SJCRH30 (cell line): ENCODE measurements at regions not wholly inside any gene's neighbourhood (a gene's known extent, or its start where the extent isn't known, plus 50 kb on each side); places are given as distances from the start of the nearest gene placed in this dataset.
A peak's percentile ranks its signal among the peaks of the same experiment; 100 is the strongest.

ENCODE experiments used
- DNase-seq, 2 experiments: peaks; one replicate each; pipeline ENCODE4 v3.0.0-alpha.2; 2015 to 2020
- H3K27ac ChIP-seq: fragments of 250-450 bp; sonication (Bioruptor Pico); 2 replicates; pipeline ENCODE4 v1.5.1; 2020; ENCODE audit warnings: mild to moderate bottlenecking, moderate library complexity
- H3K27me3 ChIP-seq: fragments of 250-450 bp; sonication (Bioruptor Pico); 2 replicates; pipeline ENCODE4 v1.5.1; 2020; ENCODE audit warnings: mild to moderate bottlenecking, moderate library complexity
- H3K36me3 ChIP-seq: fragments of 250-450 bp; sonication (Bioruptor Pico); 2 replicates; pipeline ENCODE4 v1.5.1; 2020; ENCODE audit warnings: mild to moderate bottlenecking, moderate library complexity
- H3K4me1 ChIP-seq: fragments of 250-450 bp; sonication (Bioruptor Pico); 2 replicates; pipeline ENCODE4 v1.5.1; 2020; ENCODE audit warnings: mild to moderate bottlenecking, moderate library complexity
- H3K4me3 ChIP-seq: fragments of 250-450 bp; sonication (Bioruptor Pico); 2 replicates; pipeline ENCODE4 v1.5.1; 2020; ENCODE audit warnings: mild to moderate bottlenecking, moderate library complexity
- H3K9me3 ChIP-seq: fragments of 250-450 bp; sonication (Bioruptor Pico); replicated peaks from 2 replicates; pipeline ENCODE4 v1.5.1; 2020; ENCODE audit warnings: mild to moderate bottlenecking, moderate library complexity

GRCh38 chr16:86991679-86992078 is 325.5 kb downstream of the C16orf95 start:
- DNase-seq = peak; percentile 43 to 61
- Histone ChIP-seq H3K4me1 (peaks cover 27% of the 10 kb centered on the region), H3K27ac (peak overlapping the region; percentile 18; the same call in 1 of the 2 replicates), H3K9me3 (no peaks in the 10 kb centered on the region), H3K36me3 (no peaks in the 10 kb centered on the region), H3K27me3 (no peaks in the 10 kb centered on the region), H3K4me3 (no peak overlapping the region)

GRCh38 chr16:86992587-86992986 is 324.6 kb downstream of the C16orf95 start:
- no peaks in the 10 kb centered on the region for H3K9me3 ChIP-seq
- no peak overlapping the region for H3K27ac ChIP-seq
- H3K4me3 ChIP-seq = no peak overlapping the region
- H3K27me3 ChIP-seq = no peaks in the 10 kb centered on the region
- H3K36me3 ChIP-seq = no peaks in the 10 kb centered on the region
- no peak for DNase-seq
- peaks cover 27% of the 10 kb centered on the region for H3K4me1 ChIP-seq

GRCh38 chr16:86993426-86994110 is 323.6 kb downstream of the C16orf95 start:
- Histone ChIP-seq H3K36me3 (no peaks in the 10 kb centered on the region), H3K4me1 (peaks cover 27% of the 10 kb centered on the region), H3K27ac (no peak overlapping the region), H3K27me3 (no peaks in the 10 kb centered on the region), H3K4me3 (no peak overlapping the region), H3K9me3 (no peaks in the 10 kb centered on the region)
- no peak for DNase-seq

GRCh38 chr16:86994215-86994614 is 323.0 kb downstream of the C16orf95 start:
- Histone ChIP-seq H3K4me1 (peaks cover 24% of the 10 kb centered on the region), H3K4me3 (no peak overlapping the region), H3K9me3 (no peaks in the 10 kb centered on the region), H3K27ac (peak overlapping the region; percentile 50), H3K27me3 (no peaks in the 10 kb centered on the region), H3K36me3 (no peaks in the 10 kb centered on the region)
- DNase-seq = no peak

- peaks cover 24% of the 10 kb centered on the region for H3K4me1 ChIP-seq
- peak; percentile 61 to 69 for DNase-seq
- no peaks in the 10 kb centered on the region for H3K27me3 ChIP-seq
- no peaks in the 10 kb centered on the region for H3K9me3 ChIP-seq
- peak overlapping the region; percentile 50 for H3K27ac ChIP-seq
- H3K4me3 ChIP-seq = peak overlapping the region; percentile 34
- H3K36me3 ChIP-seq = no peaks in the 10 kb centered on the region
Measured at GRCh38 chr16:86994651-86995171, 322.5 kb downstream of the C16orf95 start.

- Histone ChIP-seq H3K4me3 (no peak overlapping the region), H3K27me3 (no peaks in the 10 kb centered on the region), H3K36me3 (no peaks in the 10 kb centered on the region), H3K4me1 (peaks cover 24% of the 10 kb centered on the region), H3K27ac (no peak overlapping the region; the same call in 1 of the 2 replicates), H3K9me3 (no peaks in the 10 kb centered on the region)
- no peak for DNase-seq
Measured at GRCh38 chr16:86995456-86995855, 321.7 kb downstream of the C16orf95 start.

- Histone ChIP-seq H3K36me3 (no peaks in the 10 kb centered on the region), H3K4me3 (no peak overlapping the region), H3K4me1 (peaks cover 23% of the 10 kb centered on the region), H3K9me3 (no peaks in the 10 kb centered on the region), H3K27ac (no peak overlapping the region), H3K27me3 (no peaks in the 10 kb centered on the region)
- DNase-seq = no peak
Measured at GRCh38 chr16:86996081-86996480, 321.1 kb downstream of the C16orf95 start.

GRCh38 chr16:86997058-86997457 is 320.1 kb downstream of the C16orf95 start:
- Histone ChIP-seq H3K9me3 (no peaks in the 10 kb centered on the region), H3K27ac (no peak overlapping the region), H3K4me1 (peaks cover 13% of the 10 kb centered on the region), H3K4me3 (no peak overlapping the region), H3K27me3 (no peaks in the 10 kb centered on the region), H3K36me3 (no peaks in the 10 kb centered on the region)
- DNase-seq = no peak

- DNase-seq = no peak
Measured at GRCh38 chr16:86998196-86999001, 318.8 kb downstream of the C16orf95 start.

GRCh38 chr16:87000001-87000400 is 317.2 kb downstream of the C16orf95 start:
- Histone ChIP-seq H3K4me1 (peaks cover 18% of the 10 kb centered on the region), H3K4me3 (no peak overlapping the region), H3K27me3 (no peaks in the 10 kb centered on the region), H3K27ac (no peak overlapping the region), H3K36me3 (no peaks in the 10 kb centered on the region), H3K9me3 (0 out of 2 replicates have a peak, but pooled peaks cover 3% of the 10 kb centered on the region)
- DNase-seq = no peak

More at GRCh38 chr16:86998196-86999001, 318.8 kb downstream of the C16orf95 start:
- Histone ChIP-seq H3K4me3 (no peak overlapping the region), H3K27ac (no peak overlapping the region), H3K36me3 (no peaks in the 10 kb centered on the region), H3K4me1 (peaks cover 25% of the 10 kb centered on the region), H3K9me3 (no peaks in the 10 kb centered on the region), H3K27me3 (no peaks in the 10 kb centered on the region)

- Histone ChIP-seq H3K9me3 (0 out of 2 replicates have a peak, but pooled peaks cover 3% of the 10 kb centered on the region), H3K36me3 (no peaks in the 10 kb centered on the region), H3K4me3 (no peak overlapping the region), H3K27me3 (no peaks in the 10 kb centered on the region), H3K4me1 (peaks cover 24% of the 10 kb centered on the region), H3K27ac (peak overlapping the region; percentile 25; the same call in 1 of the 2 replicates)
- peak; percentile 53 to 71 for DNase-seq
Measured at GRCh38 chr16:87002717-87003413, 314.3 kb downstream of the C16orf95 start.

- no peak for DNase-seq
- H3K4me3 ChIP-seq = no peak overlapping the region
Measured at GRCh38 chr16:87003414-87003755, 313.8 kb downstream of the C16orf95 start.

GRCh38 chr16:87006021-87006420 is 311.2 kb downstream of the C16orf95 start:
- H3K9me3 ChIP-seq = 0 out of 2 replicates have a peak, but pooled peaks cover 3% of the 10 kb centered on the region
- no peak overlapping the region for H3K27ac ChIP-seq
- no peak for DNase-seq

More at GRCh38 chr16:87003414-87003755, 313.8 kb downstream of the C16orf95 start:
- Histone ChIP-seq H3K36me3 (no peaks in the 10 kb centered on the region), H3K4me1 (peaks cover 26% of the 10 kb centered on the region), H3K27me3 (no peaks in the 10 kb centered on the region), H3K27ac (peak overlapping the region; percentile 25; the same call in 1 of the 2 replicates), H3K9me3 (0 out of 2 replicates have a peak, but pooled peaks cover 3% of the 10 kb centered on the region)

More at GRCh38 chr16:87006021-87006420, 311.2 kb downstream of the C16orf95 start:
- Histone ChIP-seq H3K4me3 (no peak overlapping the region), H3K4me1 (peaks cover 26% of the 10 kb centered on the region), H3K36me3 (no peaks in the 10 kb centered on the region), H3K27me3 (no peaks in the 10 kb centered on the region)
